ENCODE measurements at regions not wholly inside any gene's neighbourhood (a gene's known extent, or its start where the extent isn't known, plus 50 kb on each side); places are given as distances from the start of the nearest gene placed in this dataset.

- no peaks in the 10 kb centered on the region; the same call in 1 of the 2 replicates for H3K27me3 Mint-ChIP-seq (ENCODE audit: low read depth)
- H3K79me1 ChIP-seq (ENCODE audit: insufficient read depth, low read depth, low read length, poor library complexity, severe bottlenecking) = no peaks in the 10 kb centered on the region
Measured at GRCh38 chr13:50612717-50613116, 230.8 kb downstream of the DLEU7 start.

More at GRCh38 chr13:50612717-50613116, 230.8 kb downstream of the DLEU7 start:
- no peak overlapping the region for H3K14ac ChIP-seq (ENCODE audit: insufficient read depth, low read length)
- no peak overlapping the region for H3K27ac ChIP-seq (ENCODE audit: insufficient read length, low read depth, low read length)
- H3K79me2 ChIP-seq (ENCODE audit: insufficient read depth, low read length) = no peaks in the 10 kb centered on the region
- Mint-ChIP-seq H3K4me3 (no peak overlapping the region), H3K36me3 (ENCODE audit: insufficient read depth in 1 of 3, low read depth in 3 of 3) (no peaks in the 10 kb centered on the region), H3K4me1 (peaks cover 8 to 12% of the 10 kb centered on the region in 2 experiments), H3K9me3 (no peaks in the 10 kb centered on the region), H3K27ac (no peak overlapping the region)
- H2BK15ac ChIP-seq (ENCODE audit: low read depth, low read length) = no peak overlapping the region
- no peak overlapping the region for H2AFZ ChIP-seq (ENCODE audit: low read length)
- no peak overlapping the region for H3K4me2 ChIP-seq (ENCODE audit: insufficient read depth, insufficient read length, low read length)
- no peak overlapping the region for H2BK5ac ChIP-seq (ENCODE audit: insufficient read length, low read length)
- no peak overlapping the region for H3K9ac ChIP-seq (ENCODE audit: extremely low read depth, insufficient read length, low read length)
- DNase-seq = no peak
- no peaks in the 10 kb centered on the region for H3K9me3 ChIP-seq (ENCODE audit: control insufficient read depth, low read depth, low read length)
- H2BK12ac ChIP-seq (ENCODE audit: insufficient read length, low read depth, low read length) = no peak overlapping the region
- no peak overlapping the region for H3T11ph ChIP-seq (ENCODE audit: low read length)
- no peak overlapping the region for H2BK120ac ChIP-seq (ENCODE audit: low read depth, low read length, poor library complexity, severe bottlenecking)
- H4K91ac ChIP-seq (ENCODE audit: insufficient read length, low read depth, low read length) = no peak overlapping the region
- no peak overlapping the region for H4K5ac ChIP-seq (ENCODE audit: insufficient read length, low read depth, low read length)
- no peak overlapping the region for H3K4ac ChIP-seq (ENCODE audit: low read depth, low read length)
- H3K27me3 ChIP-seq (ENCODE audit: insufficient read depth, low read length) = no peaks in the 10 kb centered on the region; the same call in 1 of the 2 replicates
- no peak for TF ChIP-seq CTCF (conservative IDR thresholded peaks at IDR 0.05)
- no peak overlapping the region for H3K18ac ChIP-seq (ENCODE audit: insufficient read length, low read depth, low read length)
- no peak overlapping the region for H3K23ac ChIP-seq (ENCODE audit: insufficient read length, low read depth, low read length)
- no CpG with 5 or more reads among the region's 3 CpGs for WGBS (ENCODE audit: extremely low coverage, insufficient read length, low lambda C conversion rate)
- H3K23me2 ChIP-seq (ENCODE audit: insufficient read length, low read depth, low read length, poor library complexity, severe bottlenecking) = no peaks in the 10 kb centered on the region
- H4K20me1 ChIP-seq (ENCODE audit: control insufficient read depth, insufficient read depth, insufficient read length) = no peaks in the 10 kb centered on the region
- 0 out of 2 replicates have a peak, but pooled peaks cover 2% of the 10 kb centered on the region for H3K4me1 ChIP-seq (ENCODE audit: insufficient read depth, low read length)
- no peak overlapping the region for H2BK20ac ChIP-seq (ENCODE audit: low read depth, low read length, poor library complexity, severe bottlenecking)
- H4K8ac ChIP-seq (replicated peaks; ENCODE audit: insufficient read length, low read depth, low read length) = no peak overlapping the region
- H3K56ac ChIP-seq (ENCODE audit: insufficient read length, low read depth, low read length) = no peak overlapping the region
- no peak overlapping the region for H2AK5ac ChIP-seq (ENCODE audit: insufficient read length, low read length)

Measured in H9 (cell line).